Adrenal gland (tissue), 9 donors: ENCODE measurements at regions not wholly inside any gene's neighbourhood (a gene's known extent, or its start where the extent isn't known, plus 50 kb on each side); places are given as distances from the start of the nearest gene placed in this dataset.

Source experiments
- DNase-seq, 7 donors: peaks; one replicate each; pipeline ENCODE4 v3.0.0-alpha.2; 2019 to 2020
- H3K27ac ChIP-seq, 5 donors: fragments of 200-600 bp; sonication (generic) in 4 of 5; 1 replicate in 3 of 5; 2 replicates in 2 of 5; pipeline versions ENCODE4 v1.5.1 to v1.8.0; 2016 to 2020; ENCODE audit warnings: mild to moderate bottlenecking in 1 of 5
- H3K27me3 ChIP-seq: fragments of 200-600 bp; 2 replicates; pipeline ENCODE4 v1.8.0; 2021
- H3K36me3 ChIP-seq, 2 donors: fragments of 200-600 bp; replicated peaks in 1 of 2; 1 replicate in 1 of 2; 2 replicates in 1 of 2; pipeline versions ENCODE4 v1.5.1 to v1.8.0; 2018 to 2022
- H3K4me1 ChIP-seq, 2 donors: fragments of 200-600 bp; replicated peaks in 1 of 2; 1 replicate in 1 of 2; 2 replicates in 1 of 2; pipeline versions ENCODE4 v1.5.1 to v1.8.0; 2018 to 2021
- H3K4me3 ChIP-seq, 4 donors: fragments of 200-600 bp; sonication (generic) in 3 of 4; one replicate each; pipeline ENCODE4 v1.5.1; 2016 to 2018
- H3K9me3 ChIP-seq, 3 donors: fragments of 200-600 bp; sonication (generic) in 1 of 3; replicated peaks in 1 of 3; 1 replicate in 2 of 3; 2 replicates in 1 of 3; pipeline versions ENCODE4 v1.5.1 to v1.8.0; 2016 to 2021
- POLR2A ChIP-seq, 2 donors: fragments of 450-650 bp; IDR thresholded peaks; one replicate each; pipeline ENCODE4 v1.6.1; 2017; ENCODE audit warnings: antibody characterized with exemption in 2 of 2, mild to moderate bottlenecking in 2 of 2, moderate library complexity in 1 of 2
- WGBS, 4 donors: extraction: QIAGEN DNeasy Blood & Tissue Kit in 2 of 4; methylation state at CpG; one replicate each; pipeline versions ENCODE4 v1.1.5 to v1.1.7; 2013 to 2017; 5-methylcytosine and 5-hydroxymethylcytosine counted together
- intact Hi-C, 2 donors: fragments of 100-400 bp; cut with DNase I; formaldehyde crosslinking; loops; one replicate each; pipeline versions ENCODE4 v1.14.1 to v1.15.0; 2022 to 2023
- TF ChIP-seq, protein P1 (sequence below), 6 experiments: fragments of 450-650 bp in 4 of 6; fragments of 200-600 bp in 2 of 6; sonication (generic) in 1 of 6; IDR thresholded peaks; 1 replicate in 5 of 6; 2 replicates in 1 of 6; pipeline versions ENCODE4 v1.5.1 to v1.8.0; 2016 to 2021; ENCODE audit warnings: antibody characterized with exemption in 6 of 6, mild to moderate bottlenecking in 2 of 6, moderate library complexity in 1 of 6
- donor health status: healthy with polysubstance abuse.
- donor health status: Bipolar disorder and iron deficiency.
- donor health status: DM: yes; HTN: yes; CAD: no.
- donor health status: DM: no; HTN: no; CAD: no.
- donor health status: DM: no; HTN: no; CAD: no.

DNA sequence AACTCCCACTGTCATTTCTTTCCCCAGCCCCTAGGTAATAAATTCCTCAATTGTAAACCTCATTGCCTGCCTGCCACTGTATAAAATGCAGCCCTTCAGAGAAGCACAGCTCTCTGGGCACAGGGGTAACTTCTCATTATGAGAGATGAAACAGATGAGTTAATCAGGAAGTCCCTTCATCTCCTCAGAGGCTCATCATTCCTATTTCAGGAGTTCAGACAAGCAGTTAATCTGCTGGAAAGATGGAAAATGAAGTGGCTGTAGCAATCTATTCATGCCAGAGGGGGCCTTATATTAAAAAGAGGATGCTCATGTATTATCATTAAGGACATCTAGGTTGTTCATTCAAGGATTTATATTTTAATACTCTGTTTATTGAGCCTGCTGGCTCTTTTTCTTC, 519.5 kb upstream of the LMCD1 start:
- H3K4me3 ChIP-seq: no peak overlapping the region
- no peaks in the 10 kb centered on the region for H3K27me3 ChIP-seq

GRCh38 chr3:7999384-7999783, 502.2 kb upstream of the LMCD1 start:
- no peak overlapping the region for H3K27ac ChIP-seq
- no peak for DNase-seq
- H3K4me1 ChIP-seq: no peaks in the 10 kb centered on the region
- 47 to 71% (median 54%) methylated on average over 4 of the region's 4 CpGs for WGBS, 4 donors
- intact Hi-C loops: no loop called here
- H3K27me3 ChIP-seq: no peaks in the 10 kb centered on the region
- no peaks in the 10 kb centered on the region for H3K9me3 ChIP-seq
- no peaks in the 10 kb centered on the region for H3K36me3 ChIP-seq
- TF ChIP-seq POLR2A (IDR thresholded peaks at IDR 0.05): no peak
- TF ChIP-seq, protein P1, sequence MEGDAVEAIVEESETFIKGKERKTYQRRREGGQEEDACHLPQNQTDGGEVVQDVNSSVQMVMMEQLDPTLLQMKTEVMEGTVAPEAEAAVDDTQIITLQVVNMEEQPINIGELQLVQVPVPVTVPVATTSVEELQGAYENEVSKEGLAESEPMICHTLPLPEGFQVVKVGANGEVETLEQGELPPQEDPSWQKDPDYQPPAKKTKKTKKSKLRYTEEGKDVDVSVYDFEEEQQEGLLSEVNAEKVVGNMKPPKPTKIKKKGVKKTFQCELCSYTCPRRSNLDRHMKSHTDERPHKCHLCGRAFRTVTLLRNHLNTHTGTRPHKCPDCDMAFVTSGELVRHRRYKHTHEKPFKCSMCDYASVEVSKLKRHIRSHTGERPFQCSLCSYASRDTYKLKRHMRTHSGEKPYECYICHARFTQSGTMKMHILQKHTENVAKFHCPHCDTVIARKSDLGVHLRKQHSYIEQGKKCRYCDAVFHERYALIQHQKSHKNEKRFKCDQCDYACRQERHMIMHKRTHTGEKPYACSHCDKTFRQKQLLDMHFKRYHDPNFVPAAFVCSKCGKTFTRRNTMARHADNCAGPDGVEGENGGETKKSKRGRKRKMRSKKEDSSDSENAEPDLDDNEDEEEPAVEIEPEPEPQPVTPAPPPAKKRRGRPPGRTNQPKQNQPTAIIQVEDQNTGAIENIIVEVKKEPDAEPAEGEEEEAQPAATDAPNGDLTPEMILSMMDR (IDR thresholded peaks at IDR 0.05): no peak
- no peak overlapping the region for H3K4me3 ChIP-seq

More for the DNA sequence above, 519.5 kb upstream of the LMCD1 start:
- Histone ChIP-seq H3K27ac (no peak overlapping the region), H3K9me3 (no peaks in the 10 kb centered on the region), H3K4me1 (no peaks in the 10 kb centered on the region), H3K36me3 (no peaks in the 10 kb centered on the region)
- TF ChIP-seq POLR2A (IDR thresholded peaks at IDR 0.05): no peak
- TF ChIP-seq, protein P1 (IDR thresholded peaks at IDR 0.05): no peak
- intact Hi-C loops: no loop called here
- DNase-seq: no peak

- H3K27ac ChIP-seq: no peak overlapping the region
- no peak overlapping the region for H3K4me3 ChIP-seq
- TF ChIP-seq, protein P1 (IDR thresholded peaks at IDR 0.05): no peak
- no peak for TF ChIP-seq POLR2A (IDR thresholded peaks at IDR 0.05)
- no peaks in the 10 kb centered on the region for H3K9me3 ChIP-seq
- no peaks in the 10 kb centered on the region for H3K36me3 ChIP-seq
- no peaks in the 10 kb centered on the region for H3K27me3 ChIP-seq
- H3K4me1 ChIP-seq: no peaks in the 10 kb centered on the region
- WGBS, 4 donors: 0 to 90% (median 56%) methylated on average over 1 of the region's 1 CpG
- no peak for DNase-seq
- intact Hi-C loops: no loop called here
Observed at GRCh38 chr3:8001307-8001706, 500.3 kb upstream of the LMCD1 start.

- no peaks in the 10 kb centered on the region for H3K9me3 ChIP-seq
- H3K36me3 ChIP-seq: no peaks in the 10 kb centered on the region
- intact Hi-C loops: no loop called here
- no peaks in the 10 kb centered on the region for H3K4me1 ChIP-seq
- no peak overlapping the region for H3K4me3 ChIP-seq
- no peak overlapping the region for H3K27ac ChIP-seq
- no peak for TF ChIP-seq POLR2A (IDR thresholded peaks at IDR 0.05)
- TF ChIP-seq, protein P1 (IDR thresholded peaks at IDR 0.05): no peak
- no peaks in the 10 kb centered on the region for H3K27me3 ChIP-seq
- WGBS, 4 donors: 74 to 90% (median 80%) methylated on average over 6 of the region's 6 CpGs
- DNase-seq: no peak
Observed at GRCh38 chr3:8001712-8002111, 499.9 kb upstream of the LMCD1 start.
